ENCODE measurements at regions not wholly inside any gene's neighbourhood (a gene's known extent, or its start where the extent isn't known, plus 50 kb on each side); places are given as distances from the start of the nearest gene placed in this dataset.

DNA sequence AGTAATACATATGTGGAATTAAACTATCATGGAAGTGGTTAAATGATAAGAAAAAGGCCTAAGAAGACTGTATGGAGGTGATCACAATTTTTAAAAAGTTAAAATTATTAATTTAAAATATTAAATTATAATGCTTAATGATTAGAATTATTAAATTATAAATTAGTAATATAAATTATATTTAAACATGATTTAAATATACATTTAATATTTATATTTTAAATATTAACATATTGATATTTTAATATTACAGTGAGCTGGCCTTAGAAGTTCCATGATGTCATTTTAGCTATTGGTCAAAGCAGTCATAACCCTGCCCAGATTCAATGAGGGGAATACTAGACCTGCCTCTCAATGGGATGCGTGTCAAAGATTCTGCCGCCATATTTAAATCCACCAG, 281.2 kb downstream of the PRDM2 start:
- Histone ChIP-seq H3K36me3 (ENCODE audit: control insufficient read depth in 2 of 2, extremely low read depth in 1 of 2, insufficient read depth in 2 of 2, low read length in 2 of 2) (no peaks in the 10 kb centered on the region), H4K20me1 (ENCODE audit: control insufficient read depth, extremely low read depth, insufficient read depth, low read length) (no peaks in the 10 kb centered on the region), H3K4me3 (ENCODE audit: control insufficient read depth in 2 of 3, extremely low read depth in 1 of 3, insufficient read depth in 2 of 3, low read depth in 1 of 3, low read length in 3 of 3) (no peak overlapping the region), H3K27me3 (ENCODE audit: control insufficient read depth, extremely low read depth, insufficient read depth, low read length) (no peaks in the 10 kb centered on the region), H3K4me2 (ENCODE audit: control insufficient read depth, extremely low read depth, insufficient read depth, low read depth, low read length) (no peak overlapping the region), H3K9me1 (ENCODE audit: control insufficient read depth, extremely low read depth, insufficient read depth, low read length) (no peaks in the 10 kb centered on the region), H3K4me1 (ENCODE audit: control insufficient read depth, extremely low read depth, insufficient read depth, low read length) (no peaks in the 10 kb centered on the region), H3K9me3 (ENCODE audit: control insufficient read depth, low read depth, low read length) (no peaks in the 10 kb centered on the region), H3K79me2 (ENCODE audit: control insufficient read depth, insufficient read depth, low read length) (no peaks in the 10 kb centered on the region), H2AFZ (ENCODE audit: control insufficient read depth, low read length) (no peak overlapping the region), H3K27ac (ENCODE audit: control insufficient read depth, insufficient read depth, low read length) (no peak overlapping the region), H3K9ac (ENCODE audit: control insufficient read depth, extremely low read depth, insufficient read depth, low read length) (no peak overlapping the region)
- no peak for TF ChIP-seq EZH2 (IDR thresholded peaks at IDR 0.05; ENCODE audit: low read length)
- TF ChIP-seq, protein P1, sequence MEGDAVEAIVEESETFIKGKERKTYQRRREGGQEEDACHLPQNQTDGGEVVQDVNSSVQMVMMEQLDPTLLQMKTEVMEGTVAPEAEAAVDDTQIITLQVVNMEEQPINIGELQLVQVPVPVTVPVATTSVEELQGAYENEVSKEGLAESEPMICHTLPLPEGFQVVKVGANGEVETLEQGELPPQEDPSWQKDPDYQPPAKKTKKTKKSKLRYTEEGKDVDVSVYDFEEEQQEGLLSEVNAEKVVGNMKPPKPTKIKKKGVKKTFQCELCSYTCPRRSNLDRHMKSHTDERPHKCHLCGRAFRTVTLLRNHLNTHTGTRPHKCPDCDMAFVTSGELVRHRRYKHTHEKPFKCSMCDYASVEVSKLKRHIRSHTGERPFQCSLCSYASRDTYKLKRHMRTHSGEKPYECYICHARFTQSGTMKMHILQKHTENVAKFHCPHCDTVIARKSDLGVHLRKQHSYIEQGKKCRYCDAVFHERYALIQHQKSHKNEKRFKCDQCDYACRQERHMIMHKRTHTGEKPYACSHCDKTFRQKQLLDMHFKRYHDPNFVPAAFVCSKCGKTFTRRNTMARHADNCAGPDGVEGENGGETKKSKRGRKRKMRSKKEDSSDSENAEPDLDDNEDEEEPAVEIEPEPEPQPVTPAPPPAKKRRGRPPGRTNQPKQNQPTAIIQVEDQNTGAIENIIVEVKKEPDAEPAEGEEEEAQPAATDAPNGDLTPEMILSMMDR (optimal IDR thresholded peaks at IDR 0.05 in 1 of 3, IDR thresholded peaks at IDR 0.05 in 1 of 3, conservative IDR thresholded peaks at IDR 0.05 in 1 of 3; ENCODE audit: extremely low read depth in 1 of 3, insufficient read depth in 2 of 3, low read length in 3 of 3), result no peak
- FAIRE-seq (no peak), DNase-seq (ENCODE audit: low read depth, low spot score) (no peak)
- dilution Hi-C loops (cut with MboI; ENCODE audit: extremely low pct_ligation_motif_present, low sequenced_read_pairs), result no loop called here

DNA sequence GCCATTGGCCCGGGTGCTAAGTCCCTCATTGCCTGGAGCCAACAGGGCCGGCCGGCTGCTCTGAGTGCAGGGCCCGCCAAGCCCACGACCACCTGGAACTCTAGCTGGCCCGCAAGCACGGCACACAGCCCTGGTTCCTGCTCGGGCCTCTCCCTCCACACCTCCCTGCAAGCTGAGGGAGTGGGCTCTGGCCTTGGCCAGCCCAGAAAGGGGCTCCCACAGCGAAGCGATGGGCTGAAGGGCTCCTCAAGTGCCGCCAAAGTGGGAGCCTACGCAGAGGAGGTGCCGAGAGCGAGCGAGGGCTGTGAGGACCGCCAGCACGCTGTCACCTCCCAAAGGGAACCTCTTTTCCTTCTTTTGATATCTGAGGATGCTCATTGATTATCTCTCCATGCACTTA, 283.4 kb downstream of the PRDM2 start:
- H4K20me1 ChIP-seq (ENCODE audit: control insufficient read depth, extremely low read depth, insufficient read depth, low read length), result no peaks in the 10 kb centered on the region
- H2AFZ ChIP-seq (ENCODE audit: control insufficient read depth, low read length), result no peak overlapping the region
- no peaks in the 10 kb centered on the region for H3K36me3 ChIP-seq (ENCODE audit: control insufficient read depth in 2 of 2, extremely low read depth in 1 of 2, insufficient read depth in 2 of 2, low read length in 2 of 2)
- DNase-seq (ENCODE audit: low read depth, low spot score) (no peak), FAIRE-seq (no peak)
- no peak overlapping the region for H3K4me3 ChIP-seq (ENCODE audit: control insufficient read depth in 2 of 3, extremely low read depth in 1 of 3, insufficient read depth in 2 of 3, low read depth in 1 of 3, low read length in 3 of 3)
- H3K9me3 ChIP-seq (ENCODE audit: control insufficient read depth, low read depth, low read length), result no peaks in the 10 kb centered on the region
- no peaks in the 10 kb centered on the region for H3K4me1 ChIP-seq (ENCODE audit: control insufficient read depth, extremely low read depth, insufficient read depth, low read length)
- H3K27ac ChIP-seq (ENCODE audit: control insufficient read depth, insufficient read depth, low read length), result no peak overlapping the region
- H3K79me2 ChIP-seq (ENCODE audit: control insufficient read depth, insufficient read depth, low read length), result no peaks in the 10 kb centered on the region
- H3K9ac ChIP-seq (ENCODE audit: control insufficient read depth, extremely low read depth, insufficient read depth, low read length), result no peak overlapping the region
- no peak for TF ChIP-seq EZH2 (IDR thresholded peaks at IDR 0.05; ENCODE audit: low read length)
- TF ChIP-seq, protein P1 (optimal IDR thresholded peaks at IDR 0.05 in 1 of 3, IDR thresholded peaks at IDR 0.05 in 1 of 3, conservative IDR thresholded peaks at IDR 0.05 in 1 of 3; ENCODE audit: extremely low read depth in 1 of 3, insufficient read depth in 2 of 3, low read length in 3 of 3), result no peak
- H3K27me3 ChIP-seq (ENCODE audit: control insufficient read depth, extremely low read depth, insufficient read depth, low read length), result no peaks in the 10 kb centered on the region
- no peak overlapping the region for H3K4me2 ChIP-seq (ENCODE audit: control insufficient read depth, extremely low read depth, insufficient read depth, low read depth, low read length)
- no peaks in the 10 kb centered on the region for H3K9me1 ChIP-seq (ENCODE audit: control insufficient read depth, extremely low read depth, insufficient read depth, low read length)
- dilution Hi-C loops (cut with MboI; ENCODE audit: extremely low pct_ligation_motif_present, low sequenced_read_pairs), result no loop called here
